ENCODE measurements at regions not wholly inside any gene's neighbourhood (a gene's known extent, or its start where the extent isn't known, plus 50 kb on each side); places are given as distances from the start of the nearest gene placed in this dataset.

GRCh38 chr2:37527361-37527760 is 144.1 kb downstream of the CDC42EP3 start:
- Histone ChIP-seq H3K27me3 (no peaks in the 10 kb centered on the region), H3K27ac (peak overlapping the region in 1 of 4 donors; percentile 10), H3K9me3 (no peaks in the 10 kb centered on the region), H3K36me3 (no peaks in the 10 kb centered on the region), H3K4me1 (peaks cover 0 to 27% (median 6%) of the 10 kb centered on the region in 4 donors), H3K4me3 (no peak overlapping the region)
- TF ChIP-seq EP300 (IDR thresholded peaks at IDR 0.05; ENCODE audit: low read depth) (no peak), CTCF (IDR thresholded peaks at IDR 0.05) (no peak), POLR2AphosphoS5 (IDR thresholded peaks at IDR 0.05) (no peak), POLR2A (IDR thresholded peaks at IDR 0.05) (no peak)
- 50 to 60% methylated on average over 5 of the region's 5 CpGs for WGBS, 2 donors (ENCODE audit: low coverage in 1 of 2)
- intact Hi-C loops (cut with DNase I; ENCODE audit: low total_unique reads) (no loop called here), in situ Hi-C loops (cut with MboI; ENCODE audit: low pct_ligation_motif_present in 1 of 4, low pct_unique_long_range_greater_than_20kb in 1 of 4, low sequenced_read_pairs in 3 of 4) (no loop called here)
- DNase-seq: no peak

- peaks cover 0 to 11% (median 0%) of the 10 kb centered on the region in 4 donors for H3K4me1 ChIP-seq
- in situ Hi-C loops (cut with MboI; ENCODE audit: low pct_ligation_motif_present in 1 of 4, low pct_unique_long_range_greater_than_20kb in 1 of 4, low sequenced_read_pairs in 3 of 4) (no loop called here), intact Hi-C loops (cut with DNase I; ENCODE audit: low total_unique reads) (no loop called here)
- H3K27me3 ChIP-seq: no peaks in the 10 kb centered on the region
- TF ChIP-seq POLR2AphosphoS5 (IDR thresholded peaks at IDR 0.05): no peak
- no peak for TF ChIP-seq POLR2A (IDR thresholded peaks at IDR 0.05)
- no peak for TF ChIP-seq CTCF (IDR thresholded peaks at IDR 0.05)
- TF ChIP-seq EP300 (IDR thresholded peaks at IDR 0.05; ENCODE audit: low read depth): no peak
- H3K36me3 ChIP-seq: no peaks in the 10 kb centered on the region
- DNase-seq: no peak
- no peak overlapping the region for H3K4me3 ChIP-seq
- 91 to 100% methylated on average over 1 of the region's 1 CpG for WGBS, 2 donors (ENCODE audit: low coverage in 1 of 2)
- H3K27ac ChIP-seq: no peak overlapping the region
- H3K9me3 ChIP-seq: no peaks in the 10 kb centered on the region
Observed at GRCh38 chr2:37529830-37530415, 141.5 kb downstream of the CDC42EP3 start.

- in situ Hi-C loops (cut with MboI; ENCODE audit: low pct_ligation_motif_present in 1 of 4, low pct_unique_long_range_greater_than_20kb in 1 of 4, low sequenced_read_pairs in 3 of 4): no loop called here
- Histone ChIP-seq H3K4me1 (peaks cover 0 to 10% (median 0%) of the 10 kb centered on the region in 4 donors), H3K9me3 (no peaks in the 10 kb centered on the region), H3K4me3 (no peak overlapping the region), H3K27me3 (no peaks in the 10 kb centered on the region), H3K36me3 (no peaks in the 10 kb centered on the region), H3K27ac (no peak overlapping the region)
- no peak for TF ChIP-seq POLR2AphosphoS5 (IDR thresholded peaks at IDR 0.05)
- TF ChIP-seq CTCF (IDR thresholded peaks at IDR 0.05): no peak
- no peak for TF ChIP-seq POLR2A (IDR thresholded peaks at IDR 0.05)
- no peak for TF ChIP-seq EP300 (IDR thresholded peaks at IDR 0.05; ENCODE audit: low read depth)
- WGBS, 2 donors (ENCODE audit: low coverage in 1 of 2): 86% methylated on average over 2 of the region's 2 CpGs; no CpG with 5 or more reads in 1 of the 2 donors
- intact Hi-C loops (cut with DNase I; ENCODE audit: low total_unique reads): no loop called here
- no peak for DNase-seq
Observed at GRCh38 chr2:37532503-37532902, 138.9 kb downstream of the CDC42EP3 start.

GRCh38 chr2:37537316-37537715 is 134.1 kb downstream of the CDC42EP3 start:
- H3K4me1 ChIP-seq: no peaks in the 10 kb centered on the region
- H3K27me3 ChIP-seq: no peaks in the 10 kb centered on the region
- 94 to 95% methylated on average over 4 to 5 of the region's 5 CpGs for WGBS, 2 donors (ENCODE audit: low coverage in 1 of 2)
- no peak overlapping the region for H3K4me3 ChIP-seq
- intact Hi-C loops (cut with DNase I; ENCODE audit: low total_unique reads) (no loop called here), in situ Hi-C loops (cut with MboI; ENCODE audit: low pct_ligation_motif_present in 1 of 4, low pct_unique_long_range_greater_than_20kb in 1 of 4, low sequenced_read_pairs in 3 of 4) (no loop called here)
- no peaks in the 10 kb centered on the region for H3K36me3 ChIP-seq
- no peak for DNase-seq
- H3K27ac ChIP-seq: no peak overlapping the region
- no peaks in the 10 kb centered on the region for H3K9me3 ChIP-seq
- TF ChIP-seq EP300 (IDR thresholded peaks at IDR 0.05; ENCODE audit: low read depth) (no peak), POLR2A (IDR thresholded peaks at IDR 0.05) (no peak), POLR2AphosphoS5 (IDR thresholded peaks at IDR 0.05) (no peak)

- Histone ChIP-seq H3K9me3 (no peaks in the 10 kb centered on the region), H3K36me3 (no peaks in the 10 kb centered on the region), H3K4me3 (no peak overlapping the region), H3K27ac (no peak overlapping the region), H3K4me1 (no peaks in the 10 kb centered on the region), H3K27me3 (no peaks in the 10 kb centered on the region)
- intact Hi-C loops (cut with DNase I; ENCODE audit: low total_unique reads) (no loop called here), in situ Hi-C loops (cut with MboI; ENCODE audit: low pct_ligation_motif_present in 1 of 4, low pct_unique_long_range_greater_than_20kb in 1 of 4, low sequenced_read_pairs in 3 of 4) (loop anchor here in 1 of 4 donors (10.0 kb wide), 1 partner anchor 127 kb away; no protein-coding TSS in a partner anchor)
- 76 to 90% methylated on average over 5 of the region's 5 CpGs for WGBS, 2 donors (ENCODE audit: low coverage in 1 of 2)
- DNase-seq: no peak
- TF ChIP-seq EP300 (IDR thresholded peaks at IDR 0.05; ENCODE audit: low read depth): no peak
- TF ChIP-seq CTCF (IDR thresholded peaks at IDR 0.05): no peak
- no peak for TF ChIP-seq POLR2AphosphoS5 (IDR thresholded peaks at IDR 0.05)
- TF ChIP-seq POLR2A (IDR thresholded peaks at IDR 0.05): no peak
Observed at GRCh38 chr2:37541516-37541915, 129.9 kb downstream of the CDC42EP3 start.

All from transverse colon (tissue), 4 donors.